Activated CD4-positive, alpha-beta T cell treated with anti-CD3 and anti-CD28 coated beads, Interleukin-2, Interleukin-6, amounts not matched to agents 100 ng/mL and 50 ng/mL, durations not matched to agents 16 hours and 8 hours (primary cell): ENCODE measurements at regions not wholly inside any gene's neighbourhood (a gene's known extent, or its start where the extent isn't known, plus 50 kb on each side); places are given as distances from the start of the nearest gene placed in this dataset.
"Not testable (repeated sequence)": the region's sequence is repeated elsewhere in the genome, so short reads cannot be mapped to it uniquely, and the experiment has no call there.

Experiments used
- DNase-seq: peaks from one replicate; pipeline ENCODE4 v3.0.0-alpha.2; 2020

GRCh38 chrX:84865113-84865512 lies 138.6 kb upstream of the APOOL start:
- DNase-seq: no peak

- not testable (repeated sequence) for DNase-seq
These were observed 133.4 kb upstream of the APOOL start for GRCh38 chrX:84870281-84870680.

GRCh38 chrX:84872160-84872771 lies 131.4 kb upstream of the APOOL start:
- DNase-seq: not testable (repeated sequence)

- DNase-seq: no peak
These were observed 130.5 kb upstream of the APOOL start for GRCh38 chrX:84873176-84873575.

- DNase-seq: no peak
These were observed 126.8 kb upstream of the APOOL start for GRCh38 chrX:84876876-84877275.

- DNase-seq: no peak
These were observed 109.8 kb upstream of the APOOL start for GRCh38 chrX:84893897-84894296.

- DNase-seq: no peak
These were observed 96.2 kb upstream of the APOOL start for GRCh38 chrX:84907324-84907968.

GRCh38 chrX:84909151-84909550 lies 94.5 kb upstream of the APOOL start:
- no peak for DNase-seq

GRCh38 chrX:84924624-84925023 lies 79.1 kb upstream of the APOOL start:
- DNase-seq: no peak

GRCh38 chrX:84932814-84933213 lies 70.9 kb upstream of the APOOL start:
- DNase-seq: no peak

- no peak for DNase-seq
These were observed 69.6 kb upstream of the APOOL start for GRCh38 chrX:84933956-84934556.
